Hippocampal formation (tissue), 2 donors: ENCODE measurements at regions not wholly inside any gene's neighbourhood (a gene's known extent, or its start where the extent isn't known, plus 50 kb on each side); places are given as distances from the start of the nearest gene placed in this dataset.
A peak's percentile ranks its signal among the peaks of the same experiment; 100 is the strongest.

Experiments used
- DNase-seq, 2 donors: peaks; one replicate each; lab custom pipeline; 2025; lab: John Stamatoyannopoulos, UW

GRCh38 chr16:85344502-85345128 lies 232.3 kb upstream of the CIBAR2 start:
- DNase-seq = no peak

- no peak for DNase-seq
These were observed 232.9 kb upstream of the CIBAR2 start for GRCh38 chr16:85345129-85345639.

- DNase-seq = no peak
These were observed 234.3 kb upstream of the CIBAR2 start for GRCh38 chr16:85346404-85347212.

- no peak for DNase-seq
These were observed 234.9 kb upstream of the CIBAR2 start for GRCh38 chr16:85347213-85347591.

GRCh38 chr16:85348065-85348840 lies 236.0 kb upstream of the CIBAR2 start:
- no peak for DNase-seq

GRCh38 chr16:85348911-85349334 lies 236.7 kb upstream of the CIBAR2 start:
- no peak for DNase-seq

- no peak for DNase-seq
These were observed 237.3 kb upstream of the CIBAR2 start for GRCh38 chr16:85349365-85350145.

- no peak for DNase-seq
These were observed 238.0 kb upstream of the CIBAR2 start for GRCh38 chr16:85350146-85350728.

- DNase-seq = peak; percentile 81 to 85
These were observed 238.7 kb upstream of the CIBAR2 start for GRCh38 chr16:85350973-85351372.

GRCh38 chr16:85353013-85353412 lies 240.7 kb upstream of the CIBAR2 start:
- DNase-seq = no peak

GRCh38 chr16:85353839-85354685 lies 241.8 kb upstream of the CIBAR2 start:
- no peak for DNase-seq

GRCh38 chr16:85354686-85355514 lies 242.6 kb upstream of the CIBAR2 start:
- no peak for DNase-seq

GRCh38 chr16:85355515-85355837 lies 243.2 kb upstream of the CIBAR2 start:
- DNase-seq = no peak

- DNase-seq = no peak
These were observed 243.9 kb upstream of the CIBAR2 start for GRCh38 chr16:85356157-85356556.

GRCh38 chr16:85357323-85357722 lies 245.1 kb upstream of the CIBAR2 start:
- DNase-seq = no peak

- no peak for DNase-seq
These were observed 245.7 kb upstream of the CIBAR2 start for GRCh38 chr16:85357924-85358505.

GRCh38 chr16:85358704-85359146 lies 246.5 kb upstream of the CIBAR2 start:
- no peak for DNase-seq

GRCh38 chr16:85359147-85359822 lies 247.0 kb upstream of the CIBAR2 start:
- DNase-seq = no peak
